Thyroid gland (tissue), 4 donors: ENCODE measurements at regions not wholly inside any gene's neighbourhood (a gene's known extent, or its start where the extent isn't known, plus 50 kb on each side); places are given as distances from the start of the nearest gene placed in this dataset.

Source experiments
- DNase-seq, 2 donors: peaks; one replicate each; pipeline ENCODE4 v3.0.0-alpha.2; 2019
- H3K27ac ChIP-seq, 3 donors: fragments of 200-600 bp; sonication (generic); 1 replicate in 2 of 3; 2 replicates in 1 of 3; pipeline ENCODE4 v1.5.1; 2016 to 2019; ENCODE audit warnings: mild to moderate bottlenecking in 1 of 3, moderate library complexity in 1 of 3
- H3K27me3 ChIP-seq: fragments of 200-600 bp; sonication (generic); one replicate; pipeline ENCODE4 v1.5.1; 2019
- H3K36me3 ChIP-seq, 2 donors: fragments of 200-600 bp; sonication (generic); one replicate each; pipeline ENCODE4 v1.5.1; 2016 to 2019
- H3K4me1 ChIP-seq, 2 donors: fragments of 200-600 bp; sonication (generic); one replicate each; pipeline ENCODE4 v1.5.1; 2017 to 2019
- H3K4me3 ChIP-seq, 3 donors: fragments of 200-600 bp; sonication (generic); replicated peaks in 1 of 3; 1 replicate in 2 of 3; 2 replicates in 1 of 3; pipeline ENCODE4 v1.5.1; 2016; ENCODE audit warnings: mild to moderate bottlenecking in 1 of 3
- H3K9me3 ChIP-seq: fragments of 200-600 bp; sonication (generic); one replicate; pipeline ENCODE4 v1.5.1; 2017
- CTCF ChIP-seq, 6 experiments: fragments of 200-600 bp in 3 of 6; fragments of 450-650 bp in 3 of 6; sonication (generic) in 3 of 6; IDR thresholded peaks; one replicate each; pipeline ENCODE4 v1.5.1; 2016 to 2019; ENCODE audit warnings: antibody characterized with exemption in 6 of 6, mild to moderate bottlenecking in 2 of 6, inconsistent platforms in 1 of 6, moderate library complexity in 1 of 6
- POLR2A ChIP-seq, 2 donors: fragments of 450-650 bp; IDR thresholded peaks; one replicate each; pipeline ENCODE4 v1.6.1; 2017; ENCODE audit warnings: antibody characterized with exemption in 2 of 2, mild to moderate bottlenecking in 2 of 2, moderate library complexity in 1 of 2
- WGBS, 2 donors: methylation state at CpG; one replicate each; pipeline ENCODE4 v1.1.5; 2017; 5-methylcytosine and 5-hydroxymethylcytosine counted together
- intact Hi-C: fragments of 100-400 bp; cut with DNase I; formaldehyde crosslinking; loops from one replicate; pipeline ENCODE4 v1.15.1; 2023

DNA sequence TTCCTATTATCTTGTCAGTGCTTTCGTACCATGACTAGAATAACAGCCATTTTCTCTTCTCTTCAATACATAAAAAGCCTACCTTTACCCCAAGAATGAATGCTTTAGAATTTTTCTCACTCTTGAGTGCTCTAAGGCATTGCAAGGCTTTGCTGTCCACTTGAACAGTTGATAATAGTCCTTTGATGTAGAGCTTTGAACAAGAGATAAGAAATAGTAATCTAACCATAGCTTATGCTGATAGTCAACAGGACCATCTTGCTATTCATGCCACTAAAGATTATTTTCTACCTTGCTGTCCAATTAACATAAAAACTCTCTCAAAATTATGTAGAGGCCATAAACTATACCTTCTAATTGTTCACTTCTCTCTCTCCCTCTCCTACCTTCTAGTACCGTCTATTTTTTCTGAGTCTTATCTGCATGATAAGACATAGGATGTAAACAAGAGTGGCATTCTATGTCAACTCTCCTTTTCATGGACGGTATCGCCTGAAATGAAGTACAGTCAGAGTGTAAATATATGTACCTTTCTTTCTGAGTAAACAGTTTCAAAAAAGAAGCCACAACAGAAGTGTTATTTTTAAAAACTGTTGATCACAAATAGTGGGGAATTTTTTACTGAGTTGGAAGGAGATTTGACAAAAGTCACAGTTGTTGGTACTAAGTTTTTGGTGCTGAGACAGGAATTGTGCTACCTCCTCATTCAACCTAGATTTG is 297.9 kb downstream of the NDFIP2 start:
- H3K27ac ChIP-seq, result no peak overlapping the region
- intact Hi-C loops, result loop anchor here (10.0 kb wide), 1 partner anchor 586 kb away; no protein-coding TSS in a partner anchor
- TF ChIP-seq CTCF (IDR thresholded peaks at IDR 0.05) (no peak), POLR2A (IDR thresholded peaks at IDR 0.05) (no peak)
- no peak for DNase-seq
- no peak overlapping the region for H3K4me3 ChIP-seq
- WGBS, 2 donors, result 94 to 95% methylated on average over 4 of the region's 4 CpGs
- H3K27me3 ChIP-seq, result no peaks in the 10 kb centered on the region
- H3K4me1 ChIP-seq, result peaks cover 10 to 31% of the 10 kb centered on the region in 2 donors
- no peaks in the 10 kb centered on the region for H3K36me3 ChIP-seq
- H3K9me3 ChIP-seq, result no peaks in the 10 kb centered on the region

DNA sequence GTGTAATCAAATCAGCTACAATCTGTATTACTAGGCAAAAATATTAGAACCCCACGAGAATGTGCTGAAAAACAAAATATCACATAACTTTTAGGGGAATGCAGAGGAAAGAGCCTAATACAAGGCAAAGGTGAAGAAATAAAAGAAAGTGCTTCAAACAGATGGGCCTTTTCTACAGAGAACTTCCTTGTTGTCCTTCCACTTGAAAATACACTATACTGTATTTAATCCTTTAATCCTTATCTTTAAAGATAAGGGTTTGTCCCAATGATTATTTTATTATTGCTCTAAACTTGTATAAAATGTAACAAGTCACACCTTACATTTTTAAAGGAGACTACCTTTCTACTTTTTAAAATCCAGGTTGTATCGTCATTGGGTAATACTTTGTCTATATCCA is 296.5 kb downstream of the NDFIP2 start:
- no peak for DNase-seq
- Histone ChIP-seq H3K27me3 (no peaks in the 10 kb centered on the region), H3K4me1 (peaks cover 14 to 27% of the 10 kb centered on the region in 2 donors), H3K27ac (no peak overlapping the region), H3K36me3 (no peaks in the 10 kb centered on the region), H3K4me3 (no peak overlapping the region), H3K9me3 (no peaks in the 10 kb centered on the region)
- TF ChIP-seq POLR2A (IDR thresholded peaks at IDR 0.05) (no peak), CTCF (IDR thresholded peaks at IDR 0.05) (no peak)
- WGBS, 2 donors, result 92 to 94% methylated on average over 2 of the region's 2 CpGs
- intact Hi-C loops, result loop anchor here (10.0 kb wide), 1 partner anchor 587 kb away; no protein-coding TSS in a partner anchor

GRCh38 chr13:79776531-79777295 is 295.8 kb downstream of the NDFIP2 start:
- H3K9me3 ChIP-seq, result no peaks in the 10 kb centered on the region
- 87 to 91% methylated on average over 3 of the region's 3 CpGs for WGBS, 2 donors
- no peaks in the 10 kb centered on the region for H3K27me3 ChIP-seq
- intact Hi-C loops, result loop anchor here (10.0 kb wide), 1 partner anchor 588 kb away; no protein-coding TSS in a partner anchor
- TF ChIP-seq CTCF (IDR thresholded peaks at IDR 0.05) (no peak), POLR2A (IDR thresholded peaks at IDR 0.05) (no peak)
- no peak overlapping the region for H3K27ac ChIP-seq
- no peaks in the 10 kb centered on the region for H3K36me3 ChIP-seq
- peaks cover 14 to 26% of the 10 kb centered on the region in 2 donors for H3K4me1 ChIP-seq
- DNase-seq, result no peak
- no peak overlapping the region for H3K4me3 ChIP-seq

- Histone ChIP-seq H3K4me1 (peaks cover 14 to 26% of the 10 kb centered on the region in 2 donors), H3K9me3 (no peaks in the 10 kb centered on the region), H3K27me3 (no peaks in the 10 kb centered on the region), H3K4me3 (no peak overlapping the region), H3K36me3 (no peaks in the 10 kb centered on the region), H3K27ac (no peak overlapping the region)
- WGBS, 2 donors, result 2 to 9% methylated on average over 1 of the region's 1 CpG
- peak; percentile 38 to 41 for DNase-seq
- TF ChIP-seq CTCF (IDR thresholded peaks at IDR 0.05) (peak in 4 of 6 experiments; percentile 61 to 69 (median 64)), POLR2A (IDR thresholded peaks at IDR 0.05) (no peak)
- intact Hi-C loops, result loop anchor here (10.0 kb wide), 1 partner anchor 589 kb away; no protein-coding TSS in a partner anchor
These were observed 294.9 kb downstream of the NDFIP2 start for GRCh38 chr13:79775830-79776229.
